PC-3 (cell line): ENCODE measurements at regions not wholly inside any gene's neighbourhood (a gene's known extent, or its start where the extent isn't known, plus 50 kb on each side); places are given as distances from the start of the nearest gene placed in this dataset.

Experiments
- ATAC-seq: fragments of 200-7000 bp; cut with Tn5 transposase; 2 replicates; pipeline ENCODE4 v1.9.1; 2020; ENCODE audit warnings: mild to moderate bottlenecking, moderate library complexity
- BruUV-seq: library from RNA; stranded (reverse); fragments of 400-500 nt; replicated peaks from 2 replicates; lab custom pipeline; 2021; lab: Mats Ljungman, UMichigan
- CTCF ChIA-PET: fragments of 300-600 bp; sonication (Branson Sonifier 250); formaldehyde crosslinking; loops from one replicate; lab custom pipeline; 2022; ENCODE audit warnings: antibody characterized with exemption; lab: Charles Lee
- POLR2A ChIA-PET: fragments of 300-600 bp; sonication (Branson Sonifier 250); formaldehyde crosslinking; loops from one replicate; lab custom pipeline; 2022; ENCODE audit warnings: antibody characterized with exemption; ENCODE audit not compliant: unreplicated experiment; lab: Charles Lee
- DNase-seq: peaks from one replicate; pipeline ENCODE4 v3.0.0-alpha.2; 2015
- H2AFZ ChIP-seq: fragments of 300-600 bp; sonication (generic); 2 replicates; pipeline ENCODE4 v1.6.0; 2016; ENCODE audit warnings: antibody characterized with exemption, low read length
- H3F3A ChIP-seq: fragments of 300-600 bp; sonication (generic); one replicate; pipeline ENCODE4 v1.6.0; 2017; ENCODE audit warnings: antibody characterized with exemption, low read length, control low read depth, mild to moderate bottlenecking; ENCODE audit not compliant: unreplicated experiment
- H3K27ac ChIP-seq: fragments of 300-600 bp; sonication (generic); 2 replicates; pipeline ENCODE4 v1.5.1; 2016; ENCODE audit warnings: mild to moderate bottlenecking, low read length
- H3K27me3 ChIP-seq: fragments of 300-600 bp; sonication (generic); 2 replicates; pipeline ENCODE4 v1.6.1; 2016; ENCODE audit warnings: low read length, mixed read lengths
- H3K36me3 ChIP-seq: fragments of 300-600 bp; sonication (generic); 2 replicates; pipeline ENCODE4 v1.6.1; 2016; ENCODE audit warnings: low read depth, mixed run types, low read length, mixed read lengths
- H3K4me1 ChIP-seq: fragments of 300-600 bp; sonication (generic); 2 replicates; pipeline ENCODE4 v1.5.1; 2016; ENCODE audit warnings: low read length; ENCODE audit not compliant: insufficient read depth
- H3K4me2 ChIP-seq: fragments of 300-600 bp; sonication (generic); 2 replicates; pipeline ENCODE4 v1.6.0; 2016; ENCODE audit warnings: low read length
- H3K4me3 ChIP-seq: fragments of 300-600 bp; sonication (generic); 2 replicates; pipeline ENCODE4 v1.5.1; 2016; ENCODE audit warnings: mild to moderate bottlenecking, low read length, mixed read lengths
- H3K79me2 ChIP-seq: fragments of 300-600 bp; sonication (generic); 2 replicates; pipeline ENCODE4 v1.6.1; 2017; ENCODE audit warnings: low read length, mixed read lengths
- H3K9ac ChIP-seq: fragments of 300-600 bp; sonication (generic); 2 replicates; pipeline ENCODE4 v1.6.0; 2016; ENCODE audit warnings: mild to moderate bottlenecking, low read length
- H3K9me2 ChIP-seq: fragments of 300-600 bp; sonication (generic); replicated peaks from 2 replicates; pipeline ENCODE4 v1.6.1; 2016; ENCODE audit warnings: mixed run types, low read length, mixed read lengths
- H3K9me3 ChIP-seq: fragments of 300-600 bp; sonication (generic); 2 replicates; pipeline ENCODE4 v1.6.1; 2016; ENCODE audit warnings: low read length, mixed read lengths
- H4K20me1 ChIP-seq: fragments of 300-600 bp; sonication (generic); 2 replicates; pipeline ENCODE4 v1.6.1; 2016; ENCODE audit warnings: low read length, mixed read lengths
- CTCF ChIP-seq: fragments of 300-600 bp; sonication (generic); conservative IDR thresholded peaks from 2 replicates; pipeline ENCODE4 v1.5.1; 2017; ENCODE audit warnings: antibody characterized with exemption, low read depth, mild to moderate bottlenecking, low read length
- EZH2 ChIP-seq: fragments of 300-600 bp; sonication (generic); IDR thresholded peaks from one replicate; pipeline ENCODE4 v1.6.1; 2017; ENCODE audit warnings: antibody characterized with exemption, mild to moderate bottlenecking, low read length; ENCODE audit not compliant: unreplicated experiment
- EZH2phosphoT487 ChIP-seq: fragments of 300-600 bp; sonication (generic); IDR thresholded peaks from 2 replicates; pipeline ENCODE4 v1.6.1; 2018; ENCODE audit warnings: mild to moderate bottlenecking, antibody characterized with exemption, low read length, borderline replicate concordance
- intact Hi-C: fragments of 100-400 bp; cut with micrococcal nuclease; formaldehyde crosslinking; loops from 2 replicates; pipeline ENCODE4 v1.9.0; 2023

- intact Hi-C loops, result loop anchor here (5.0 kb wide), 1 partner anchor 102 kb away; no protein-coding TSS in a partner anchor
- POLR2A ChIA-PET, result interaction anchor here (0.6 kb wide), 1 partner anchor 166 kb away, joined by 6 read pairs; no protein-coding TSS in a partner anchor
- no peak overlapping the region for H2AFZ ChIP-seq
- no peaks in the 10 kb centered on the region for H3K36me3 ChIP-seq
- H3K79me2 ChIP-seq, result no peaks in the 10 kb centered on the region
- H4K20me1 ChIP-seq, result no peaks in the 10 kb centered on the region
- no peaks in the 10 kb centered on the region for H3K9me2 ChIP-seq
- TF ChIP-seq EZH2phosphoT487 (no peak), CTCF (no peak), EZH2 (no peak)
- ATAC-seq (no peak), DNase-seq (no peak)
- H3K27me3 ChIP-seq, result no peaks in the 10 kb centered on the region
- CTCF ChIA-PET, result no interaction called here
- no peaks in the 10 kb centered on the region for H3F3A ChIP-seq
- peaks cover 11% of the 10 kb centered on the region for H3K4me1 ChIP-seq
- no peak overlapping the region for H3K9ac ChIP-seq
- BruUV-seq, result no TSS peak
- H3K27ac ChIP-seq, result no peak overlapping the region
- H3K4me3 ChIP-seq, result no peak overlapping the region
- no peak overlapping the region for H3K4me2 ChIP-seq
- no peaks in the 10 kb centered on the region for H3K9me3 ChIP-seq
These were observed 83.4 kb upstream of the ADGRL4 start for GRCh38 chr1:79089946-79090345.

GRCh38 chr1:79082233-79082632 is 75.7 kb upstream of the ADGRL4 start:
- CTCF ChIA-PET, result no interaction called here
- no peak overlapping the region for H3K27ac ChIP-seq
- TF ChIP-seq CTCF (no peak), EZH2phosphoT487 (no peak), EZH2 (no peak)
- H4K20me1 ChIP-seq, result no peaks in the 10 kb centered on the region
- H3K9me2 ChIP-seq, result no peaks in the 10 kb centered on the region
- H3K4me2 ChIP-seq, result no peak overlapping the region
- ATAC-seq (no peak), DNase-seq (no peak)
- H2AFZ ChIP-seq, result no peak overlapping the region
- peaks cover 12% of the 10 kb centered on the region for H3K4me1 ChIP-seq
- POLR2A ChIA-PET, result no interaction called here
- no peaks in the 10 kb centered on the region for H3F3A ChIP-seq
- BruUV-seq, result no TSS peak
- intact Hi-C loops, result loop anchor here (5.0 kb wide), 2 partner anchors 70 to 240 kb away; no protein-coding TSS in a partner anchor
- H3K9me3 ChIP-seq, result no peaks in the 10 kb centered on the region
- H3K4me3 ChIP-seq, result no peak overlapping the region
- H3K9ac ChIP-seq, result no peak overlapping the region
- H3K79me2 ChIP-seq, result no peaks in the 10 kb centered on the region
- no peaks in the 10 kb centered on the region for H3K36me3 ChIP-seq
- no peaks in the 10 kb centered on the region for H3K27me3 ChIP-seq

GRCh38 chr1:79079770-79080169 is 73.2 kb upstream of the ADGRL4 start:
- Histone ChIP-seq H3K4me2 (no peak overlapping the region), H3K36me3 (no peaks in the 10 kb centered on the region), H3K79me2 (no peaks in the 10 kb centered on the region), H3K4me1 (peaks cover 16% of the 10 kb centered on the region), H3K9ac (no peak overlapping the region), H3K27me3 (no peaks in the 10 kb centered on the region), H3K4me3 (no peak overlapping the region), H3K27ac (peak overlapping the region; percentile 21), H3K9me3 (no peaks in the 10 kb centered on the region), H3K9me2 (no peaks in the 10 kb centered on the region), H3F3A (no peaks in the 10 kb centered on the region), H4K20me1 (no peaks in the 10 kb centered on the region), H2AFZ (no peak overlapping the region)
- POLR2A ChIA-PET, result no interaction called here
- ATAC-seq (peak; percentile 91), DNase-seq (peak; percentile 90)
- no TSS peak for BruUV-seq
- TF ChIP-seq EZH2, result no peak
- no peak for TF ChIP-seq CTCF
- no peak for TF ChIP-seq EZH2phosphoT487
- intact Hi-C loops, result loop anchor here (5.0 to 10.0 kb wide), 3 partner anchors 73 to 237 kb away; no protein-coding TSS in a partner anchor
- CTCF ChIA-PET, result no interaction called here
